Fibroblast of skin of back (primary cell): ENCODE measurements at regions not wholly inside any gene's neighbourhood (a gene's known extent, or its start where the extent isn't known, plus 50 kb on each side); places are given as distances from the start of the nearest gene placed in this dataset.

ENCODE experiments used
- DNase-seq: peaks from one replicate; pipeline ENCODE4 v3.0.0-alpha.2; 2013

DNA sequence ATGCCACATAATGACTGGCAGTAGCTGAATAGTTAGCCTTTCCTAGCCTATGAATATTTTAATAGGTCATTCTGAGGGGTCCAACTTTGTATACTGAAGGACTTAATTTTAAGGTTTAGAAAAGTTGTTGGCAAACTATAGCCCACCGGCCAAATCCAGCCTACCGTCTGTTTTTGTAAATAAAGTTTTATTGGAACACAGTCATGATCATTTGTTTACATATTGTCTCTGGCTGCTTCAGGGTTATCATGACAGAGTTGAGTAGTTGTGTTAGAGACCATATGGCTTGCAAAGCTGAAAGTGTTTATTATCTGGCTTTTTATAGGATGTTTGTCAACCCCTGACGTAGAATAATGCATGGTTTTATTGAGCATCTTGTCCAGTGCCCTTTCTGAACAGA is 73.4 kb downstream of the NTMT2 start:
- DNase-seq, result no peak

GRCh38 chr1:170221031-170221430 is 75.3 kb downstream of the NTMT2 start:
- no peak for DNase-seq

GRCh38 chr1:170221495-170221894 is 75.7 kb downstream of the NTMT2 start:
- DNase-seq, result no peak

DNA sequence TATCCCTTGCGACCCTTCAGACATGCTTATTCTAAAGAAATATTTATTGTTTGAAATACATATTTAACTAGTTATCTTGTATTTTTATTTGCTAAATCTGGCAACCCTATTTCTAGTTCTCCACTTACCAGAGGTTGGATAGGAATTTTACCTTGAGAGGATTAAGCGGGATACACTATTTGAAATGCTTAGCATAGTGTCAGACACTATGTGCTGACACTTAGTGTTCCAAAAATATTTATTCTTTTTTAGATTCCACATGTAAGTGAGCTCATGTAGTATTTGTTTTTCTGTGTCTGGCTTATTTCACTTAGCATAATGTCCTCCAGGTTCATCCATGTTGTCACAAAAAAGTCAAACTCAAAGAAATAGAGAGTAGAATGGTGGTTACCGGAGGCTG is 78.7 kb downstream of the NTMT2 start:
- no peak for DNase-seq

GRCh38 chr1:170225781-170226530 is 80.2 kb downstream of the NTMT2 start:
- DNase-seq, result peak; percentile 47

DNA sequence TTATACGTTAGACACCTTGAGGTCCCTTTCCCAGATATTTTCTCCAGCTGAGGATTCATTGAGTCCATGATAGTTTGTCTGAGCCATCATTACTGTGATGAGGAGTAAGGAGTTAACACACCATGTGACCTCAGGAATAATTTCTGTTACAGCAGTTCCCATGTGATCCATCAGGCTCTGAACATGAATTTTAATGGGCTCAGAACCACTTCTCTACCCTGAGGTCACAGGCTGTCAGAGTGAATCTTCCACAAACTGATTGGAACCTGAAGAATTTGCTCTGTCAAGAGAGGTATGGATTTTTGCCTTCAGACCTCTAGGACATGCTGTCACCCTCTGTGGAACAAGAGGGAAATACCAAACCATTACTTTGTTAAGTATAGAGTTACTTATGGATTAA is 81.0 kb downstream of the NTMT2 start:
- no peak for DNase-seq

- DNase-seq, result no peak
Observed at GRCh38 chr1:170230323-170230722, 84.6 kb downstream of the NTMT2 start.

DNA sequence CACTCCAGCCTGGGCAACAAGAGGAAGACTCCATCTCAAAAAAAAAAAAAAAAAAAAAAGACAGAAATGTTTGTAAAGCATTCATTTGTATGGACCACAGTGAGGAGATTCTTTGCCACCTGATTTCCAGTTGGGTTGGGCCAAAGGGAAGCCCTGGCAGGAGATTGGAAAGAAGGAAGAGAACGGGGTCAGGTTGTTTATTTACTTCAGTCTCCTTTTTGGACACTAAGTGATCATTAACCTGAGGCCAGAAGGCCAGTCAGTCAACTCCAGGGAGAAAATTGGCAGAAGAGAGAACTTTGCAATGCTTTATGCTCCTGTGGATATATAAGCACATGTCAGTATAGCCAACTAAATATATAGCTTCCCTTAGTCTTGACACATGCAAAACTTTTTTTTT is 85.9 kb downstream of the NTMT2 start:
- DNase-seq, result no peak

DNA sequence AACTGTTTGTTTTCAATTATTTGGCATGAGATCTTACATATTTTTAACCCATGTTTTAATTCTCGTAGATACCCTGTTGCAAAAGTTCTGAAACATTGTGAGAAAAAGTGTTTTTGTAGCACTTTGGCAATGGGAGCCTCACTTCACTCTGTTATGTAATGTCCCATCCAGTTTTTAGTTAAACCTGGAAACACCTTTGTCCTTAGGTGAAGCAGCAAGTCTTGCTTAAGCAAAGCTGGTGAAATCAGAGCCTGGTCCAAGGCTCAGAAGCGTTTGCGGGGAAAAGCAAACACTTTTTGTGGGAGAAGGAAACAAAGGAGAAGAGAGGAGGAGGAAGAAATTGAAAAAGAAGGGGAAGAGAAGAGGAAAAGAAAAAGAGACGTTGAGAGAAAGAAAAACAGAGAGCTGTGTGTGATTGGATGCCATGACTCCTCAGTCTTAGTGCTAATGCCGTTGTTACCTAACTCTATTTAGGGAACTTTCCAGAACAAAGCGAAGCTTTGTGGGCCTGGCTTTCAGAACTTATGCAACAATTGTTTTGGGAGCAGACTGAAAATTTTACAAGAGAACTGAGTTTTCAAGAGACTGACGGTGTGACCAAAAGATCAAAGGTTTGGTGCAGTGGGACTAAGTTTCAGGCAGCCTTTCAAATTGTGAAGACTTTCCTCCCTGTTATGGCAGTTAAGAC is 93.1 kb downstream of the NTMT2 start:
- DNase-seq, result no peak

DNA sequence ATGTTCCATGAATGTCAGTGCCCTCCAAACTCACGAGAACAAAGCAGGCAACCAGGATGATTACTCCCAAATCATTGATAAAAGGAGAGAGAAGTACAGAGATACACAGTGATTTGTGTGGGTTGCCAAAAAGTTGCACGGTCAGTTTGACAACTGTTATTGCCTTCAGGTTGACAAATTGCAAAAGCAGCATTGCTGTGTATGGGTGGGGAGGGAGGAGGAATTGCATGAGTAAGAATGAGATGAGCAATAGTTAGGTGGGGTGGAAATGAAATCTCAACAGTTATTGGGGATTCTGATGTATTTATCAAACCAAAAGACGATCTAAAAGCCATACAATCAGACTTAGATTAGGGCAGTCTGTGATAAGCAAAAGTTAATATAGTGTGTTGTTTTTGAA is 93.7 kb downstream of the NTMT2 start:
- no peak for DNase-seq

- DNase-seq, result no peak
Observed at GRCh38 chr1:170240409-170240808, 94.7 kb downstream of the NTMT2 start.

DNA sequence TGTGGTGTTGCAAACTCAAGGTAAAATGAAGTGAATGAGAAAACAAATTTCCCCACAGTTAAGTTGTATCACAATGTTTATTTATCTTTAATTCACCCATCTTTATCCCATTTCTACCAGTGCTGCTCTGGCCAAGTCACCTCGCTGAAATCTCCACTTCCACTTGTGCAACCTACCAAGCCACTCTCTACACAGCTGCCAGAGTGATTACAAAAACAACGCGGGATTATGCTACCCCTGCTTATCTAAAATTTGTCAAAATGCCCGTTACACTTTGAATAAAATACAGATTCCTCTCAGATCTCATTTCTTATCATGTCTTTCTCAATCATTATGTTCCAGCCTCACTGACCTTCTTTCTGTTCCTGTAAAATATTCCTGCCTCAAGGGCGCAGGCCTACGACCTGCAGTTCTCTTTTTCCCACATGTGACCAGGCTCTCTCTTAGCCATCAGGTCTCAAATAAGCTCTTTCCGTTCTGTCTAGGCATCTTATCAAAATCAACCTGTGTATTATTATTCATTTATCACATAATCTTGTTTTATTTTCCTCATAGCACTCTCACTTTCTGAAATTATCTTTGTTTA is 95.6 kb downstream of the NTMT2 start:
- no peak for DNase-seq

GRCh38 chr1:170247751-170248521 is 102.2 kb downstream of the NTMT2 start:
- peak; percentile 15 for DNase-seq

DNA sequence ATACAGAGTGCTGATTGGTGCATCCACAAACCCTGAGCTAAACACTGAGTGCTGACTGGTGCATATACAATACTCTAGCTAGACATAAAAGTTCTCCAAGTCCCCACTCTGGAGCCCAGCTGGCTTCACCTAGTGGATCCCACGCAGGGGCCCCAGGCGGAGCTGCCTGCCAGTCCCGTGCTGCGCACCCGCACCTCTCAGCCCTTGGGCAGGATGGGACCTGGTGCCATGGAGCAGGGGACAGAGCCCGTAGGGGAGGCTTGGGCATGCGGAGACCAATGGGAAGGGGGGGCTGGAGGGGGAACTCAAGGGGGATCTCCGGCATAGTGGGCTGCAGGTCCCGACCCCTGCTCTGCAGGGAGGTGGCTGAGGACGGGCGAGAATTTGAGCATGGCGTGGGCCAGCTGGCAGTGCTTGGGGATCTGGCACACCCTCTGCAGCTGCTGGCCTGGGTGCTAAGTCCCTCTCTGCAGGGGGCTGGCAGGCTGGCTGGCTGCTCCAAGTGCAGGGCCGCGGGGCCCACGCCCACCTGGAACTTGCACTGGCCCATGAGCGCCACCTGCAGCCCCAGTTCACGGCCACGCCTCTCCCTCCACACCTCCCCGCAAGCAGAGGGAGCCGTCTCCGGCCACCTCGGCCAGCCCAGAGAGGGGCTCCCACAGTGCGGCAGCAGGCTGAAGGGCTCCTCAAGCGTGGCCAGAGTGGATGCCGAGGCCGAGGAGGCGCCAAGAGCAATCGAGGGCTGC is 104.9 kb downstream of the NTMT2 start:
- no peak for DNase-seq

- no peak for DNase-seq
Observed at GRCh38 chr1:170252851-170253579, 107.3 kb downstream of the NTMT2 start.

DNA sequence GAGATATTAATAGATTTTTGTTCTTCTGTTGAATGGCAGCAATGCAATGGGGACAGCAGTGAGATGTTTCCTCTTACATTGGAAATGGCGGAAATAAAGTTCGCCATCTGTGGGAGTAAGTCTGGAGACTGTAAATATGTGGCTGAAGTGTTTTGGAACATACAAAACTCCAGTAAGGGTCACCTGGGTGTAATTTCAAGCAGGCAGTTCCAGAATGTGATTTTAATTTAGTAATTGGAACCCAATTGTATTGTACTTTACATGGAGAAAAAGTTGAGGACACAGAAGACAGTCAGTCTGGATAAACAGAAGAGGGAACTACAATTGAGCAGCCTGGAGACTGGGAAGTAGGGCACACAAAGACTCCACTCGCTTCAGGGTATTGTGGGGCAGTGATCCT is 108.6 kb downstream of the NTMT2 start:
- no peak for DNase-seq

DNA sequence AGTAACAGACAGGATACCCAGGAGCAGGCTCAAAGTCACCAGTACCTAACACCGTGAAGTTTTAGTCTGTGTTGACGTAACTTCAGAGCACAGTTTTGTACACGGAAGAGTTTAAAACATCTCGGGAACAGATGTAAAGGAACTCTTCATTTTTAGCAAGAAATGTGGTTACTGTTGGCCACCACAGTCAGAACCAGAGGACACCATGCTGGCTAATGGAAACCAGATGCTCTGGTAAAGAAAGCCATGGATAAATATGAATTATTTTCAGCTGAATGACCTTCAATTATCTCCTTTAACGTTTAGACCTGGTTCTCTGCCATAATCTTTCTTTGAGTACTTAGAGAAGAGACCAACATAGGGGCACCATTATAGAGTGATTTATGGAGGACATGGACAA is 115.9 kb downstream of the NTMT2 start:
- peak; percentile 67 for DNase-seq

- peak; percentile 28 for DNase-seq
Observed at GRCh38 chr1:170262276-170262939, 116.6 kb downstream of the NTMT2 start.

- no peak for DNase-seq
Observed at GRCh38 chr1:170265234-170265633, 119.5 kb downstream of the NTMT2 start.

GRCh38 chr1:170267317-170267716 is 121.6 kb downstream of the NTMT2 start:
- DNase-seq, result no peak
